ENCODE measurements at regions not wholly inside any gene's neighbourhood (a gene's known extent, or its start where the extent isn't known, plus 50 kb on each side); places are given as distances from the start of the nearest gene placed in this dataset.
"Not testable (repeated sequence)": the region's sequence is repeated elsewhere in the genome, so short reads cannot be mapped to it uniquely, and the experiment has no call there.

DNA sequence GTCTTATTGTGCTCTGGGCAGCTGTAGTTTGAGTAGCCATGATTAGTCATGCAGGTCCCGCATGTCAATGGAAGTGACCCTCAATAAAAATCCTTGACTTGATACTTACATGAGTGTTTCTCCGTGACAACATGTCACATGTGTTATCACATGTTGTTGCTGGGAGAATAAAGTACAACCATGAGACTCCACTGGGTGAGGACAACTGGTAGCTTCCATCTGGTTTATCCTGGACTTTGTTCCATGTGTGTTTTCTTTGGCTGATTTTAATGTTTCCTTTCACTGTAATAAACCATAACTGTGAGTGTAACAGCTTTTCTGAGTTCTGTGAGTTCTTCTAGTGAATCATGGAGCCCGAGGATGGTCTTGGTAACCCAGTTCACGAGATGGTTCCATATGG is 63.1 kb upstream of the NDN start:
- no peak for DNase-seq (ENCODE audit: low read depth)

DNA sequence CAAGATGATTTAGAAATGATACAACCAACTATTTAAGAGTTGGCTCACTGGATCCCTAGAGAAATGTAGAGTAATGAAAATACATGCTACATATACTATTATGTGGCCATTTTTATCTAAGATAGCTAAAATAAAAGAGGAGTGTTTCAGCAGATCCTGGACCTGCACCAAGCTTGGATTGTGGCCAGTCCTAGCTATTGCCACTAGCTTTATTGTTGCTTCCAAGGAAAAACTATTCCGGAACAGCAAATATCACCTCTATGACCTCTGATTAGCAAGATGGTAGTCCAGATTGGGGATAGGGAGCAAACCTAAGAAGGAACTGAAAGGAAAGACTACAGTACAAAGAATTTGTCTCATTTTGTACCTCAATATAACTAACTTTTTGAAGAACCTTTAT is 63.7 kb upstream of the NDN start:
- DNase-seq (ENCODE audit: low read depth): no peak

DNA sequence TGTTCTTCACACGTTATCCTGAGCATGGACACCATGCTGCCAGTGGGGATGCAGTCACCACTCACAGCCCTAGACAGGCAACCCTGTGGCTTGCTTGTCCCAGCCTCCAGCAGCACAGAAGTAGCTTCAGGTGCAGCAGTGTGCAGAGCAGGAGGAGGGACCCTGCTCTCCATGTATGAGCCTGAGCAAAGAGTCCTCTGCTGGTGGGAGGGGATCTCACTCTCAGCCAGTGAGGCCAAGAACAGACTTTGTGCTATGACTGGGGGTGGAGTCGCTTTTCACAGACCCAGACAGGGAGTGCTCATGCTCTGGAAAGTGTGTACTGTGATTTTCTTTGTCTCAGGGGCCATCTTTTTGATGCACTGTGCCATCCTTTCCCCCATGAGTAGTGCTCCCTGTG is 66.1 kb upstream of the NDN start:
- no peak for DNase-seq (ENCODE audit: low read depth)

DNA sequence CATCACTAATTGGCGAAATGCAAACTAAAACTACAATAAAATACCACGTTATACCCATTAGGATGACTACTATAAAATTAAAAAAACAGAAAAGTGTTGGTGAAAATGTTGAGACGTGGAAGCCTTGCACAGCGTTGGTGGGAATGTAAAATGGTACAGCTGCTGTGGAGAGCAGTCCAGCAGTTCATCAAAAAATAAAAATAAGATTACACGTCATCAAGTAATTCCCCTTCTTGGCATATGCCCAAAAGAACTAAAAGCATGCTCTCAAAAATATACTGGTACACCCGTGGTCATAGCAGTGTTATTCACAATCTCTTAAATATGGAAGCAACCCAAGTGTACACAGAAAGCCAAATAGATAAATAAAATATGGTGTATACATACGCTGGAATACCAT is 71.8 kb upstream of the NDN start:
- no peak for DNase-seq (ENCODE audit: low read depth)

DNA sequence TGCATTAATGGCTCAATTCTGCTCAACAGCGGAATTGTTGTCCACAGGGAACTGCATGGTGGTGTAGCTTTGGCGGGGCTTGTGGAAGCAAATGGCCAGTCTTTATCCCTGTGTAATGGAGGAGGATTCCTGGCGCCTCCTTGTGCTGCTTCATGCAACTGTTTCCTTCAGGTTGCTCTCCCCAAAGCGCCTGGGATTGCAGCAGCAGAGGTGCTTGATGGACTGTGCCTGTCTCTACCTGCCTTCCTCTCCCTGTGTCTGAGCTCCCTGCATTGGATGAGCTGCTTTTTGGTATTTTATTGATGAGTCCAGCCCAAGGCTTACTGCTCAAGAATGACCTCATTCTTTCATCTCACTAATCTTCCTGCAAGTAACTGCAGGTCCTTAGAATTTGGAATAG is 72.9 kb upstream of the NDN start:
- DNase-seq (ENCODE audit: low read depth): peak; percentile 20

DNA sequence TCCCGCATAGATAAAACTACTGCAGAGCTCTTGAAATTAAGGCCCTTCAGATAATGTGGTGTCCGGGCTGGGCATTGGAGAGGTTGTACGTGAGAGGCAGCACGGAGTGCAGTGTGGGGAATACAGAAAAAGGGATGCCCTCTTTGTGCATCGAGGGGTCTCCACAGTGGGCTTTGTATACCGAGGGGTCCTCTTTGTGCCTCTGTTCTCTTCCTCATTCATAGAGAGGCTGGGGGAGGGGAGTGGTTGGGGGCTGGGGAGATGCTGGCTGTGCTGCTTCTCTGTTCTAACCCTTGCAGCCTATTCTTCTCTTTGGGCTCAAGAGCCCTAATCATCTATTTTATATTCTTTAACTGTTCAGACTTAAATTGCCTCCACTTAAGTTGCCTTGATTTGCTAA is 74.3 kb upstream of the NDN start:
- DNase-seq (ENCODE audit: low read depth): no peak

DNA sequence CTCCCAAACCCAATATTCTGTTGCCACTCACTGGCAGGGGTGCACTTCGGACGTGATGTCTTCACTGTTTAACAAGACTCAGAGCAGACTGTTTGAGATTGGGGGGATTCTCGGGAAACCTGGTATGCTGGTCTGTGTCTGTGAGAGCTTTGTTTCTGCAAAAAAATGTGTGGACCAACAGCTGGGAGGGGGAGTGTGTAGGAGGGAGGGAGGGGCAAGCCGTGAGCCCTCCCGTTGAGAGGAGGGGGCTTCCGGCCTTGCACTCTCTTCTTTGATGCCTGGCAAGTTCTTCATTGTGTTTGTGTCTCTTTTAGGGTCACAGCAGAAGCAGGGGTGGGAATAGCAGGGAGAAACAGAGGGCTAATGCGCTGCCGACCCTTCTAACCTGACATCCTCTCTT is 74.9 kb upstream of the NDN start:
- no peak for DNase-seq (ENCODE audit: low read depth)

DNA sequence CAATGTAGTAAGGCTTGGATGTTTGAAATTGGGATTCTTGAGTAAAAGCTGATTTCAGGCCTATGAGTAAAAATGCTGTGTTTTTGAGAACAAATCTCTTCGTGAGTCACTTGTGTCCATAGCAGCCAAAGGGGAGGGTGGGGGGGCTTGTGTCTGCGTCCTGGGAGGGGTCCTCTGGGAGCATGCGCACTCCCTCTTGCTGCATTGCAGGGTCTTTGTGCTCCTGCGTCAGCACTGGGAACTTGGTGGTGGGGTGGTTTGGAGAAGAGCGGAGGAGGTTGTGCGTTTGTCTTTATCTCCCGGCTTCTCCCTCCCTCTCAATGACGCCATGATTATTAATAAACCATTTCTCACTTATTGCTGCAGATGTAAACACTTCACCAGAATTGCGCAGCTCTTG is 75.9 kb upstream of the NDN start:
- no peak for DNase-seq (ENCODE audit: low read depth)

DNA sequence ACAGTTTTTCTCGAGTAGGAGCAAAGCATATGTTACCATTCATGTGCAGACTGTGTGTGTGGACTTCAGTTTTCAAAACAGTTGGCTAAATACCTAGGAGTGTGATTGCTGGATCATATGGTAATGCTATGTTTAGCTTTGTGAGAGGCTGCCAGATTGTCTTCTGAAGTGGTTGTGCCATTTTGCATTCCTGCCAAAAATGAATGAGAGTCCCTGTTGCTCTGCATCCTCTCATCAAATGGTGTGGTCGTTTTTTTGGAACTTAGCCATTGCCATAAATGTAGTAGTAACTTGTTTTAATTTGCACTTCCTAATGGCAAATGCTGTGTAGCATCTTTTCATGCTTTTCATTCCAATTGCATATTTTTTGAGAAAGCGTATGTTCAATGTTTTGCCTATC is 77.2 kb upstream of the NDN start:
- DNase-seq (ENCODE audit: low read depth): no peak

DNA sequence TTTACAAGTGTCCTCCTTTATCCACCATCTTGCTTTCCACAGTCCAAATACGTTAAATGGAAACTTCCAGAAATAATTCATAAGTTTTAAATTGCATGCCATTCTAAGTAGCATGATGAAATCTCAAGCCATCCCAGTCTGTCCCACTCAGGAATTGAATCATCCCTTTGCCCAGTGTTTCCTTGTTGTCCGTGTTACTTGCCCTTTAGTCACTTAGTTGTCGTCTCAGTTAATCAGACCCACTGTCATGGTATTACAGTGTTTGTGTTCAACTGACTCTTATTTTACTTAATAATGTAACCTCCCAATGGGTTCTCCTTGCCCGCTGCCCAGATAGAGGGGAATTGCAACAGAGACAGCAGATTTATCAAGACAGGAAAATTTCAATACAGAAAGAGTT is 77.6 kb upstream of the NDN start:
- no peak for DNase-seq (ENCODE audit: low read depth)

DNA sequence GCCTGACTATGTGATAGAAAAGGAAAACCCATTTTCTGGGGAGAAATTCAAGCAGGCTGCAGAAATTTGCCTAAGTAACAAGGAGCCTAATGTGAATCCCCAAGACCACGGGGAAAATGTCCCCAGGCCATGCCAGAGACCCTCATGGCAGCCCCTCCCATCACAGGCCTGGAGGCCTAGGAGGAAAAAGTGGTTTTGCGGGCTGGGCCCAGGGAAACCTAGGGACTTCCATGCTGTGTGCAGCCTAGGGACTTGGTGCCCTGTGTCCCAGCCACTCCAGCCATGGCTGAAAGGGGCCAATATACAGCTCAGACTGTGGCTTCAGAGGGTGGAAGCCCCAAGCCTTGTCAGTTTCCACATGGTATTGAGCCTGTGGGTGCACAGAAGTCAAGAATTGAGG is 79.7 kb upstream of the NDN start:
- not testable (repeated sequence) for DNase-seq (ENCODE audit: low read depth)

DNA sequence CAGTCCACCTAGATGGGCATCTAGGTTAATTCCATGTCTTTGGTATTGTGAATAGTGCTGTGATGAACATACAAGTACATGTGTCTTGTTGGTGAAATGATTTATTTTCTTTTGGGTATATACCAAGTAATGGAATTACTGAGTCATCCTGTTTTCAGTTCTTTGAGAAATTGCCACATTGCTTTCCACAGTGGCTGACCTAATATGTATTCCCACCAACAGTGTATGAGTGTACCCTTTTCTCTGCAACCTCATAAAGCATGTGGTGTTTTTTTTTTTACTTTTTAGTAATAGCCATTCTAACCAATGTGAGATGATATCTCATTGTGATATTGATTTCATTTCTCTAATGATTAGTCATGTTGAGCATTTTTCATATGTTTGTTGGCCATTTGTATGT is 86.0 kb upstream of the NDN start:
- DNase-seq (ENCODE audit: low read depth): peak; percentile 17

DNA sequence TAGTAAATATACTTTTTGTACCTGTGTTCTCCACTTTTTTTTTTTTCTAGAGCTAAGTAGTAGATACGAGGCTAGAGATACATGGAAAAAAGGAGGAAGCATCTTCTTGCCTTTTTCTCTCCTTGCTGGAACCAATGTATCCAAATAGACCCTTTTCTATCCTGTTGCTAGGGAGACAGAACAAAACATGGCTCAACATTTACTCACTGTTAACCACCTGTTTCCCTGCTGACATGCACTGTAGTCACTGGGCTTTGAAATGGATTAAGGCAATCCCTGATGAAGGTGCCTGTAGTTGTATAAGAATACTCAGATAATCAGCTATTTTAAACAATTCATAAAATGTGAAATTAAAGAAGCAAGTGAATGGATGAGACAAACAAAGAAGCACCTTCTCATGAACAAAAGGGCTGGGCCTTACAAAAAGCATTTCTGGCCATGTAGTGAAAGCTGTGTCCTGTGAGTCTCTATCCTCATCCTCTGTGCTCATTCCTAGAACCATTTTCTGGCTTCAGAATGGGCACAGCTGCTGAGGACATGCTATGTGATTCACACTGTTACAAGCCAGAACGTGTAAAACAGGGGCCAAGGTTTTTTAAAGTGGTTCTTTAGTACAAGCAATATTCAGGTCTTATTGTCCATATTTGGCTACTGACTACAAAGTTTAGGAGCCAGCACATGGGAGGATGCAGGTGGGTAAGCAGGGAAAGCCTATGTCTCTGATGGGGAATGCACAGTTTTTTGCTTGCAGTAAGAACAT is 100.4 kb upstream of the NDN start:
- DNase-seq (ENCODE audit: low read depth): peak; percentile 18

DNA sequence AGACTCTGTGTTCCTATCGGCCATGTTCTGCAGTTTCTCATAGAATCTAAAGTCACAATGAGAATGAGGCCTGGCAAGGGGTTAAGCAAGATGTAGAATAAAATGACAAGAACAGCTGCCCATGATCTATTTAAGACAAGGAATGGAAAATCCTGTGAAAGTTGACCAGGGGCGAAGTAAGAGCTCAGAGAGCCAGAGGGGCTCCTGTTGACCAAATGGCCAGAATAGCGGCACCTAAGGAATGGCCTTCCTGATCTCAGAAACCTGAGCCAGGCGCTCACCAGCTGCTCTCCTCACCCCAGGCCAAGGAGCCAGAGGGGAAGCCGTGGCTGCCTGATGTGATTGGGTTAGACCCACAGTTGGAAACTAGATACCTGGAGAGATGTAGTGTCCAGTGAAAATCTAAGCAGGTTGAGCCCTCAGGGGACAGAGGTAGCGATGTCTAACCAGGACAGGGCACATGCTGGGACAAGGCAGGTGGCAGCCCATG is 106.1 kb upstream of the NDN start:
- no peak for DNase-seq (ENCODE audit: low read depth)

DNA sequence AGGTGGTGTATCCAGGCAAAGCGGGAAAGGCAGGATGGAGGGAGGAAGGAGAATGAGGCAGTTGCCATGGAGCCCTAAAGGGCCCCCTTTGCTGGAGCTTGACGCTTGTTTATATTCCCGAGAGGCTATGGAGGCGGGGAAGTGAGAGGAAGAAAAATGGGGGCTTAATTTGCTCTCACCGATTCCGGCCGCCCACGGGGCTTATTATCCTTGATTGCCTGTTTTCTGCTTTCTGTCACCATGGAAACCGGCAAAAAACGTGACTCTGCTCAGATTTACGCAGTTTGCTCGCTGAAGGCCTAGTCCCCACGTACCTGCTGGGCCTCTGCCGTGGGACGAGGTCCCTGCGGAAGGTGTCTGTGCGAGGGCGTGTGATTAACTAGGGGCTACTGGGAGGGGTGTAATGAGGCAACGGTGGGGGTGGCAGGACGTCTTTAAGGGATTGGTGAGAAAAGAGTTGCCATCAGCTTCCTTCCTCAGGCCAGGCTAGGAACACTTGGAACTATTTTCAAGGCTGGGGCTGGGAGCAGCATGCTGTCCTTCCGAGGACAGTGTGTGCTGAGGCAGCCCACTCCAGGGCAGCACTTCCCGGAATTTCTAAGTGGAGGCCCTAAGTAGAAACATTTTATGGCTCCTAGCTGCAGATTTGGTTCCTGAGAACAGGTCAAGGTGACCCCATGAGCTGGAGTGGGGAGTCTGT is 110.8 kb upstream of the NDN start:
- no peak for DNase-seq (ENCODE audit: low read depth)

DNA sequence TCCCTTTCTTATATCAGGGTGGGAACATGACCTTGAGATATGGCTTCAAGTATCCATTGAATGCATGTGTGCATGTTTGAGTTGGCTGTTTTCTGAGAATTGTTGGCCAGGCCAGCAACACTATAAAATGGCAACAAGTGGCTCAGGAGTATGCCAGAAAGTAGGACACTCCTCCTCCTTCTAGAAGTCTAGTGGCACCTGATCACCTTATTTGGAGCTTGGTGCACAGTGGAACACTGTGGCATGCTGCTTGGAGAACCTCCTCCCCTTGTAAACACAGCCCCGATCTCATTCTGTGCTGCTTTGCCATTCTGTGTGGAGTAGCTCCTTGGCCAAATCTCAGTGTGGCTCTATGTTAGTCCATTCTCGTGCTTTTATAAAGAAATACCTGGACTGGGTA is 114.8 kb upstream of the NDN start:
- DNase-seq (ENCODE audit: low read depth): no peak

DNA sequence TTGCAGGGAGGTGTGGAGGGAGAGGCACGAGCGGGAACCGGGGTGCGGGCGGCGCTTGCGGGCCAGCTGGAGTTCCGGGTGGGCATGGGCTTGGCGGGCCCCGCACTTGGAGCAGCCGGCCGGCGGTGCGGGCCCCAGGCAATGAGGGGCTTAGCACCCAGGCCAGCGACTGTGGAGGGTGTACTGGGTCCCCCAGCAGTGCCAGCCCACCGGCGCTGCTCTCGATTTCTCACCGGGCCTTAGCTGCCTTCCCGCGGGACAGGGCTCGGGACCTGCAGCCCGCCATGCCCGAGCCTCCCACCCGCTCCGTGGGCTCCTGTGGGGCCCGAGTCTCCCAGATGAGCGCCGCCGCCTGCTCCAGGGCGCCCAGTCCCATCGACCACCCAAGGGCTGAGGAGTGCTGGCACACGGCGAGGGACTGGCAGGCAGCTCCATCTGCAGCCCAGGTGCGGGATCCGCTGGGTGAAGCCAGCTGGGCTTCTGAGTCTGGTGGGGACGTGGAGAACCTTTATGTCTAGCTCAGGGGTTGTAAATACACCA is 115.9 kb upstream of the NDN start:
- DNase-seq (ENCODE audit: low read depth): not testable (repeated sequence)

DNA sequence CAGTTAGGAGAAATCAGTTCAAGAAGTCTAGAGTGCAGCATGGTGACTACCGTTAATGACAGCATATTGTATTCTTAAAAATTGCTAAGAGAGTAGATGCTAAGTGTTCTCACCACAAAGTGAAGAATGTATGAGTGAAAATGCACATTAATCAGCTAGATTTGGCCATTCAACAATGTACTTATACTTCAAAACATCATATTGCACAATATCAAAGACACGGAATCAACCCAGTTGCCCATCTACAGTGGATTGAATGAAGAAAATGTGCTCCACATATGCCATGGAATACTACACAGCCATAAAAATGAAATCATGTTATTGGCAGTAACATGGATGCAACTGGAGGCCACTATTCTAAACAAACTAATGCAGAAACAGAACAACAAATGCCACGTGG is 119.9 kb upstream of the NDN start:
- no peak for DNase-seq (ENCODE audit: low read depth)

DNA sequence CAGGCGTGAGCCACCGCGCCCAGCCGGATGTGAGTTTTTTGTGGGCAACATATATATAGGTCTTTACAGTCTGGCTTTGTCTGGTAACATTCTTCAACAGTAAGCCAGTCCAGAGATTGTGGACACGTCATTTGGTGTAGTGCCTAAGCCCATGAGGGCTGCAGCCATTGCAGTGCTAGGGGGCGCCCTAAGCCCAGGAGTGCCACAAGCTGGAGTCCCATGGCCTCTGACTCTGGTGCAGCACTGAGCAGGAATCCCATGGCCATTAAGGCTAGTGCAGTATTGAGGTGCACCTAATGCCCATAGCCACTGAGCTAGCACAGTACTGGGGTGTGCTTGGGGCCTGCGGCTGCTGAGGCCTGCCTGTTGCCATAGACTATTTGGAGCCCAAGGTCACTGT is 136.4 kb upstream of the NDN start:
- DNase-seq (ENCODE audit: low read depth): peak; percentile 87

DNA sequence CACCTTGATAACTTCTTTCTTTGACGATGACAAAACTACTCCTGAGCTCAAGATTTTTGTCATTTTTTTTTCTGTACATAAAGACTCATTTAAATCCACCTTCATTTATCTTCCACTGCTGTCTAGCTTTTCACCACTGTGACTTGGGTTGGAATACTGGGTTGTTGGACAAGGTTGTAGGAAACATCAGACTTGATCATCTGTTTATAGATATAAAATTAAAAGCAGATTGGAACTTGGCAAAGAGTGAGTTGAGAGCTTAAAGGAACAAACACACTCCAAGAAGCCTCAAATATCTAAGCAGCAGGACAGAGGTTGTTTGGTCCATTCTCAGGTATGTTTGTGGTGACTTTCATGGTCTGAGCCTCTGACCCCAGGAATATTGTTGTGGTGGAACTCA is 141.7 kb upstream of the NDN start:
- DNase-seq (ENCODE audit: low read depth): no peak

DNA sequence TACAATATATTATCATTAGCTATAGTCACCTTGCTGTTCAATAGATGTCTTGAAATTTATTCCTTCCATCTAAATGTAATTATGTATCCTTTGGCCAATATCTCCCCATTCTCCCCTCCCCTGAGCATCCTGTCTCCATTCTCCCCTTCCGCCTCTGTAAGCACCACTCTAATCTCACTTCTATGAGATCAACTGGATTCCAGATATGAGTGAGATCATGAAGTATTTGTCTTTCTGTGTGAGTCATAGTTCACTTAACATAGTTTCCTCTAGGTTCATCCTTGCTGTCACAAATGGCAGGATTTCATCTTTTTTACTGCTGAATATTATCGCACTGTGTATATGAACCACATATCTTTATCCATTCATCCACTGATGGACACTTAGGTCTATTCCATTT is 148.8 kb upstream of the NDN start:
- peak; percentile 58 for DNase-seq (ENCODE audit: low read depth)

DNA sequence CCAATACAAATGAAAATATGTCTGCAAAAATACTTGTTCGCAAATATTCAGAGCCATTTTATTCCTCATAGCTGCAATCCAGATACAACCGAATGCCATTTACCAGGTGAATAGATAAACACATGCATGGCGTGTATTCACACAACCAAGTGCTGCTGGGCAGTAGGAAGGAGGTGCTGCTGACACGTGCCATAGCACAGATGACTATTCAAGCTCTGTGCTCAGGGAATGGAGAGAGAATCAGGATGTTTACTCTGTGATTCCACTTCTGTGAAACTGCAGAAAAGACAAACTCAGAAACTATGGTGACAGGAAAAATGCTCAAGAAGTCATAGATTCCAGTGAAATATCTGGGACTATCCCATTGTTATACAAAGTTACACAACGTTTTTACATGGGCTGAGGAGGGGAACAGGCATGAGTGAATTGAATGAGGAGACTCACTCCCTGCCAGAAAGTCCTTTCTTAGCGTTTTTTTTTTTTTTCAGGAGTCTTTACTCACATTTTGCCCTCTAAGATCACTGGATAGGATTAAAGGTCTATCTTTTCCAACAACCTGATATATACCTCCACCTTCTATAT is 152.9 kb upstream of the NDN start:
- DNase-seq (ENCODE audit: low read depth): no peak

DNA sequence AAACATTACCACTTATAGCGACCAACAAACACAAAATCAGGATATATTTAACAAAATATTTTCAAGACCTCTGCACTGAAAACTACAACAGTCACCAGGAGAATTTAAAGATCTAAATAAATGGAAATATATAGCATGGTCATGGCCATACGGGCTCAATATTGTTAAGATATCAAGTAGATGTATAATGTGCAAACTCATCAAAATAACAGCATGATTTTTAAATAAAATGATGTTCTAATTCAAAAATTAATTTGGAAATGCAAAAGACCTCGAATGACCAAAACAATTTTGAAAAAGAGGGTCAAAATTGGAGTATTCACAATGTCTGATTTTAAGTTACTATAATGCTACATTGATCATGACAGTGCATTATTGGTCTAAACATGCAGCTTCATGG is 159.1 kb upstream of the NDN start:
- no peak for DNase-seq (ENCODE audit: low read depth)
